H1 (cell line): ENCODE measurements at regions not wholly inside any gene's neighbourhood (a gene's known extent, or its start where the extent isn't known, plus 50 kb on each side); places are given as distances from the start of the nearest gene placed in this dataset.

Experiments
- CTCF ChIA-PET: fragments of 300-600 bp; sonication (Branson Sonifier 250); formaldehyde crosslinking; loops from one replicate; lab custom pipeline; 2021; ENCODE audit not compliant: partially characterized antibody; lab: Charles Lee
- POLR2A ChIA-PET: fragments of 300-600 bp; sonication (Branson Sonifier 250); formaldehyde crosslinking; loops from one replicate; lab custom pipeline; 2021; ENCODE audit warnings: inconsistent platforms; ENCODE audit not compliant: partially characterized antibody; lab: Charles Lee
- DNase-seq, 2 experiments: peaks; one replicate each; pipeline versions ENCODE4 v3.0.0 to v3.0.0-alpha.2; 2010 to 2022; ENCODE audit warnings: low spot score in 2 of 2, low read depth in 1 of 2, mixed read lengths in 1 of 2
- FAIRE-seq: peaks from 2 replicates; lab custom pipeline; 2011; peaks lifted over from hg19 to GRCh38; lab: Jason Lieb, UNC
- H2AFZ ChIP-seq: 2 replicates; pipeline ENCODE4 v1.8.1; 2012; ENCODE audit warnings: low read length, inconsistent platforms
- H2AK5ac ChIP-seq: 2 replicates; pipeline ENCODE4 v1.6.1; 2013; ENCODE audit warnings: low read depth, low read length
- H2BK120ac ChIP-seq: replicated peaks from 2 replicates; pipeline ENCODE3; 2013; ENCODE audit warnings: low read depth, low read length, inconsistent platforms
- H2BK12ac ChIP-seq: 2 replicates; pipeline ENCODE4 v1.6.1; 2013; ENCODE audit warnings: low read depth, low read length
- H2BK15ac ChIP-seq: 2 replicates; pipeline ENCODE4 v1.6.1; 2013; ENCODE audit warnings: low read length
- H2BK20ac ChIP-seq: 2 replicates; pipeline ENCODE4 v1.6.1; 2013; ENCODE audit warnings: low read length
- H2BK5ac ChIP-seq: 2 replicates; pipeline ENCODE4 v1.6.1; 2013; ENCODE audit warnings: low read depth, low read length
- H3K14ac ChIP-seq: 2 replicates; pipeline ENCODE4 v1.6.1; 2013; ENCODE audit warnings: inconsistent platforms; ENCODE audit not compliant: insufficient read length
- H3K18ac ChIP-seq: 2 replicates; pipeline ENCODE4 v1.6.1; 2013; ENCODE audit warnings: low read length; ENCODE audit errors: extremely low read depth
- H3K23ac ChIP-seq: 2 replicates; pipeline ENCODE4 v1.6.1; 2013; ENCODE audit warnings: inconsistent platforms; ENCODE audit not compliant: insufficient read length
- H3K23me2 ChIP-seq: 2 replicates; pipeline ENCODE4 v1.6.1; 2013; ENCODE audit warnings: low read depth, low read length
- H3K27ac ChIP-seq: 2 replicates; pipeline ENCODE4 v1.6.1; 2011; ENCODE audit warnings: low read depth, low read length, inconsistent platforms
- H3K27me3 ChIP-seq, 4 experiments: replicated peaks in 1 of 4; 1 replicate in 1 of 4; 2 replicates in 3 of 4; pipeline versions ENCODE4 v1.6.1 to v1.8.1; 2011 to 2013; ENCODE audit warnings: low read length in 3 of 4, mild to moderate bottlenecking in 3 of 4, inconsistent platforms in 2 of 4, mixed read lengths in 2 of 4, moderate library complexity in 1 of 4; ENCODE audit not compliant: control insufficient read depth in 3 of 4, insufficient read depth in 3 of 4; ENCODE audit errors: extremely low read depth in 1 of 4
- H3K36me3 ChIP-seq, 4 experiments: 2 replicates each; pipeline versions ENCODE4 v1.6.1 to v1.8.1; 2011 to 2013; ENCODE audit warnings: mild to moderate bottlenecking in 4 of 4, low read length in 3 of 4, moderate library complexity in 2 of 4, control low read depth in 1 of 4, inconsistent platforms in 1 of 4; ENCODE audit not compliant: insufficient read depth in 4 of 4, control insufficient read depth in 2 of 4
- H3K4ac ChIP-seq: replicated peaks from 2 replicates; pipeline ENCODE3; 2013; ENCODE audit warnings: low read length, low read depth, mixed read lengths, inconsistent platforms; ENCODE audit not compliant: insufficient read length
- H3K4me1 ChIP-seq, 4 experiments: replicated peaks in 1 of 4; 1 replicate in 1 of 4; 2 replicates in 3 of 4; pipeline versions ENCODE4 v1.6.1 to v1.8.1; 2011 to 2013; ENCODE audit warnings: low read length in 3 of 4, inconsistent platforms in 2 of 4, mixed read lengths in 1 of 4; ENCODE audit not compliant: insufficient read depth in 4 of 4, control insufficient read depth in 3 of 4
- H3K4me2 ChIP-seq, 2 experiments: 2 replicates each; pipeline versions ENCODE4 v1.6.1 to v1.8.1; 2011 to 2013; ENCODE audit warnings: low read depth in 2 of 2, low read length in 2 of 2, control low read depth in 1 of 2, inconsistent platforms in 1 of 2, mild to moderate bottlenecking in 1 of 2; ENCODE audit not compliant: insufficient read depth in 1 of 2
- H3K4me3 ChIP-seq, 4 experiments: fragments of 200-600, 300-600 bp in 1 of 4; sonication (generic), shearing (Covaris generic), sonication (Bioruptor Twin) in 1 of 4; 2 replicates each; pipeline versions ENCODE4 v1.5.1 to v1.8.1; 2011 to 2016; ENCODE audit warnings: low read length in 4 of 4, low read depth in 3 of 4, control low read depth in 2 of 4, inconsistent platforms in 2 of 4, mild to moderate bottlenecking in 2 of 4, mixed read lengths in 1 of 4, moderate library complexity in 1 of 4; ENCODE audit not compliant: insufficient read depth in 2 of 4; ENCODE audit errors: extremely low read depth in 1 of 4
- H3K56ac ChIP-seq: replicated peaks from 2 replicates; pipeline ENCODE3; 2013; ENCODE audit warnings: low read depth, mild to moderate bottlenecking, mixed read lengths, low read length, inconsistent platforms; ENCODE audit not compliant: insufficient read length
- H3K79me1 ChIP-seq: 2 replicates; pipeline ENCODE4 v1.6.1; 2013; ENCODE audit warnings: low read depth, low read length, control low read depth
- H3K79me2 ChIP-seq, 2 experiments: 2 replicates each; pipeline versions ENCODE4 v1.6.1 to v1.8.1; 2012 to 2013; ENCODE audit warnings: low read length in 2 of 2, mild to moderate bottlenecking in 2 of 2, inconsistent platforms in 1 of 2; ENCODE audit not compliant: insufficient read depth in 2 of 2, control insufficient read depth in 1 of 2
- H3K9ac ChIP-seq, 4 experiments: replicated peaks in 1 of 4; 1 replicate in 1 of 4; 2 replicates in 3 of 4; pipeline versions ENCODE4 v1.6.1 to v1.8.1; 2011 to 2013; ENCODE audit warnings: low read depth in 3 of 4, low read length in 3 of 4, control low read depth in 2 of 4, mild to moderate bottlenecking in 2 of 4, moderate library complexity in 2 of 4, inconsistent platforms in 1 of 4; ENCODE audit errors: extremely low read depth in 1 of 4
- H3K9me3 ChIP-seq, 2 experiments: 2 replicates each; pipeline versions ENCODE4 v1.6.1 to v1.8.1; 2012 to 2013; ENCODE audit warnings: mild to moderate bottlenecking in 2 of 2, moderate library complexity in 2 of 2, control low read depth in 1 of 2, inconsistent platforms in 1 of 2, low read depth in 1 of 2, low read length in 1 of 2, mixed read lengths in 1 of 2; ENCODE audit not compliant: insufficient read depth in 2 of 2
- H4K20me1 ChIP-seq, 2 experiments: replicated peaks in 1 of 2; 2 replicates each; pipeline versions ENCODE3 to v1.8.1; 2011 to 2013; ENCODE audit warnings: inconsistent platforms in 2 of 2, low read length in 2 of 2, mild to moderate bottlenecking in 1 of 2; ENCODE audit not compliant: insufficient read depth in 2 of 2, control insufficient read depth in 1 of 2
- H4K5ac ChIP-seq: 2 replicates; pipeline ENCODE4 v1.6.1; 2013; ENCODE audit warnings: low read length, low read depth, mixed read lengths, inconsistent platforms; ENCODE audit not compliant: insufficient read length
- H4K8ac ChIP-seq: 2 replicates; pipeline ENCODE4 v1.8.0; 2013; ENCODE audit warnings: mild to moderate bottlenecking, moderate library complexity, low read length, inconsistent platforms; ENCODE audit not compliant: insufficient read depth; ENCODE audit errors: extremely low read depth
- H4K91ac ChIP-seq: replicated peaks from 2 replicates; pipeline ENCODE3; 2013; ENCODE audit warnings: low read length, mixed read lengths, inconsistent platforms; ENCODE audit not compliant: insufficient read length
- CTCF ChIP-seq, 3 experiments: IDR thresholded peaks; 1 replicate in 2 of 3; 2 replicates in 1 of 3; pipeline versions ENCODE4 v1.5.1 to v1.6.1; 2011; ENCODE audit warnings: low read length in 3 of 3, mild to moderate bottlenecking in 3 of 3, inconsistent platforms in 2 of 3, low read depth in 1 of 3, moderate library complexity in 1 of 3; ENCODE audit not compliant: insufficient read depth in 1 of 3; ENCODE audit errors: control extremely low read depth in 1 of 3
- GABPA ChIP-seq: IDR thresholded peaks from 2 replicates; pipeline ENCODE4 v1.6.1; 2011; ENCODE audit warnings: mild to moderate bottlenecking, low read length, moderate library complexity, borderline replicate concordance; ENCODE audit not compliant: insufficient read depth
- NANOG ChIP-seq: IDR thresholded peaks from 2 replicates; pipeline ENCODE4 v1.6.1; 2011; ENCODE audit warnings: low read length, low read depth, mild to moderate bottlenecking, inconsistent platforms; ENCODE audit not compliant: insufficient read depth, poor library complexity, severe bottlenecking
- POLR2A ChIP-seq, 2 experiments: IDR thresholded peaks; 1 replicate in 1 of 2; 2 replicates in 1 of 2; pipeline ENCODE4 v1.6.1; 2011; ENCODE audit warnings: low read depth in 2 of 2, low read length in 2 of 2, mild to moderate bottlenecking in 2 of 2; ENCODE audit errors: control extremely low read depth in 1 of 2
- SIX5 ChIP-seq: IDR thresholded peaks from 2 replicates; pipeline ENCODE4 v1.6.1; 2011; ENCODE audit warnings: mild to moderate bottlenecking, low read depth, low read length
- WGBS, 2 experiments: shearing (Covaris generic) in 1 of 2; methylation state at CpG; one replicate each; pipeline versions ENCODE4 v1.1.6 to v1.1.7; 2013 to 2015; ENCODE audit warnings: low lambda C conversion rate in 2 of 2, mixed read lengths in 2 of 2, inconsistent platforms in 1 of 2, low coverage in 1 of 2, missing lambda C conversion rate in 1 of 2; ENCODE audit not compliant: insufficient replicate concordance in 2 of 2, insufficient coverage in 1 of 2, insufficient read length in 1 of 2; ENCODE audit errors: extremely low coverage in 1 of 2, missing lambda C conversion rate in 1 of 2; 5-methylcytosine and 5-hydroxymethylcytosine counted together
- TF ChIP-seq, protein P1 (sequence below): IDR thresholded peaks from 2 replicates; pipeline ENCODE4 v1.6.1; 2012; ENCODE audit warnings: inconsistent platforms

DNA sequence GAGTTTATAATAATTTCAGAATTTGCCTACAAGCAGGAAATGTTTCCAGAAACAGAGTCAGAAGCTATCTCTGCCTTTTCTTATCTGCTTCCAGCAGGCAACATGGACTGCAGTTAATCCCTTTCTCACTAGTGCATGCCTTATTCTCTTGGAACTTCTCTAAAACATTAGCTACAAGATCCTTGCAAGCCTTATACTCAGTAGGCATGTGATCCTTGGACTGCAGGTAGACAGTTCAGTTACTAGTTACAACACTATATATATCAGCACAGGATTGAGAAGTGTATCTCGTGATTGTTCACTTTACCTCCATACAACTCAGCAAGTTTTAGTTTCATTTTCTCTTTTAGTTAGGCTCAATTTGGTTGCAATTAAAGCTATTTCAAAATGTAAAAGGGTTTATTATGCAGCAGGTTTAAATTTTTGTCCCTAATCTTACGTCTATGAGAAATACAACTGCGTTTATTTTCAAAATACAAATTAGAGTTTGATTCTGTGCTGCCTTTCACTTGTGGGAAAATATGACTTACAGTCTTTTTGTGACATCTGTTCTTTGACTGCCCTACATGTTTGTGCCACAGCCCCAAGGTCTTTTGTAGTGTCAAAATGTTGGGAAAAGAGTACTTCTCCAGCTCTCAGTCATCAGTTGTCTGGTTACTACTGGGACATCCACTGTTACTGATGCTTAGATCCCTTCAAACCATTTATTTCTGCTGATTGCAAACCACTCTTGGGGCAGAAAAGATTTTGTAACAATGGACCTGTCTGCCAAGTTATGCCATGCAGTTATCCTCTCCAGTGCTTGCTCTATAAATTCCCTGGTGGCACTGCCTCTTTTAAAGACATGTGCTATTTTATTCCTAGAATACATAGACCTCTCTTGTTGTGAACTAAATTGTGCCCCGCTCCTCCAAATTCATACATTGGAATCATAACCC is 709.0 kb upstream of the FOXG1 start:
- H3K4me1 ChIP-seq: no peaks in the 10 kb centered on the region
- H3K79me2 ChIP-seq: no peaks in the 10 kb centered on the region
- H4K91ac ChIP-seq: no peak overlapping the region
- no peak overlapping the region for H3K56ac ChIP-seq
- ChIA-PET CTCF (no interaction called here), POLR2A (no interaction called here)
- no peak overlapping the region for H3K18ac ChIP-seq
- H3K4me3 ChIP-seq: no peak overlapping the region
- H4K20me1 ChIP-seq: no peaks in the 10 kb centered on the region
- H3K23me2 ChIP-seq: no peaks in the 10 kb centered on the region
- no peak overlapping the region for H4K8ac ChIP-seq
- H3K79me1 ChIP-seq: no peaks in the 10 kb centered on the region
- no peak overlapping the region for H3K14ac ChIP-seq
- H2BK12ac ChIP-seq: no peak overlapping the region
- no peak overlapping the region for H2BK20ac ChIP-seq
- no peak overlapping the region for H2AK5ac ChIP-seq
- H3K9me3 ChIP-seq: no peaks in the 10 kb centered on the region
- H2BK5ac ChIP-seq: no peak overlapping the region
- H3K9ac ChIP-seq: no peak overlapping the region
- TF ChIP-seq CTCF (IDR thresholded peaks at IDR 0.05; ENCODE audit: control extremely low read depth in 1 of 3, insufficient read depth in 1 of 3, low read depth in 1 of 3, low read length in 3 of 3) (no peak), NANOG (no peak), GABPA (no peak), POLR2A (IDR thresholded peaks at IDR 0.05; ENCODE audit: control extremely low read depth in 1 of 2, low read depth in 2 of 2, low read length in 2 of 2) (no peak), SIX5 (no peak)
- TF ChIP-seq, protein P1, sequence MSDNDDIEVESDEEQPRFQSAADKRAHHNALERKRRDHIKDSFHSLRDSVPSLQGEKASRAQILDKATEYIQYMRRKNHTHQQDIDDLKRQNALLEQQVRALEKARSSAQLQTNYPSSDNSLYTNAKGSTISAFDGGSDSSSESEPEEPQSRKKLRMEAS: no peak
- FAIRE-seq (no peak), DNase-seq (no peak)
- H2AFZ ChIP-seq: peak overlapping the region; percentile 59; the same call in 1 of the 2 replicates
- no peak overlapping the region for H3K4ac ChIP-seq
- WGBS, 2 experiments: 81% methylated on average over 4 of the region's 4 CpGs; no CpG with 5 or more reads in 1 of the 2 experiments
- no peak overlapping the region for H4K5ac ChIP-seq
- H3K4me2 ChIP-seq: no peak overlapping the region
- H2BK15ac ChIP-seq: no peak overlapping the region
- no peaks in the 10 kb centered on the region for H3K36me3 ChIP-seq
- no peak overlapping the region for H3K23ac ChIP-seq
- no peak overlapping the region for H2BK120ac ChIP-seq
- no peak overlapping the region for H3K27ac ChIP-seq
- no peaks in the 10 kb centered on the region for H3K27me3 ChIP-seq
